DND-41 (cell line): ENCODE measurements at regions not wholly inside any gene's neighbourhood (a gene's known extent, or its start where the extent isn't known, plus 50 kb on each side); places are given as distances from the start of the nearest gene placed in this dataset.

Source experiments
- ATAC-seq: fragments of 200-7000 bp; cut with Tn5 transposase; 3 replicates; pipeline ENCODE4 v1.9.1; 2021; ENCODE audit warnings: low read depth; ENCODE audit not compliant: insufficient read depth
- DNase-seq: peaks from one replicate; pipeline ENCODE4 v3.0.0-alpha.2; 2020
- H2AFZ ChIP-seq: 2 replicates; pipeline ENCODE4 v1.6.0; 2012; ENCODE audit warnings: low read depth, low read length
- H3K27ac ChIP-seq: 2 replicates; pipeline ENCODE4 v1.5.1; 2012; ENCODE audit warnings: low read length, inconsistent platforms
- H3K27me3 ChIP-seq: fragments of 200-600 bp; sonication (generic); 2 replicates; pipeline ENCODE4 v1.6.0; 2012; ENCODE audit warnings: low read length, mild to moderate bottlenecking, inconsistent platforms; ENCODE audit not compliant: insufficient read depth, poor library complexity
- H3K36me3 ChIP-seq: 2 replicates; pipeline ENCODE4 v1.5.1; 2012; ENCODE audit warnings: low read length, inconsistent platforms; ENCODE audit not compliant: insufficient read depth
- H3K4me1 ChIP-seq: 2 replicates; pipeline ENCODE4 v1.5.1; 2012; ENCODE audit warnings: mild to moderate bottlenecking, low read length; ENCODE audit not compliant: insufficient read depth
- H3K4me2 ChIP-seq: 2 replicates; pipeline ENCODE4 v1.6.0; 2012; ENCODE audit warnings: mild to moderate bottlenecking, moderate library complexity, low read length, inconsistent platforms; ENCODE audit not compliant: insufficient read depth
- H3K4me3 ChIP-seq, 2 experiments: fragments of 200-600 bp in 1 of 2; shearing (Covaris generic) in 1 of 2; 2 replicates each; pipeline ENCODE4 v1.5.1; 2012 to 2016; ENCODE audit warnings: inconsistent platforms in 2 of 2, low read length in 2 of 2, mild to moderate bottlenecking in 2 of 2, low read depth in 1 of 2, moderate library complexity in 1 of 2
- H3K79me2 ChIP-seq: 2 replicates; pipeline ENCODE4 v1.6.0; 2012; ENCODE audit warnings: low read length, inconsistent platforms; ENCODE audit not compliant: insufficient read depth
- H3K9ac ChIP-seq: 2 replicates; pipeline ENCODE4 v1.6.0; 2012; ENCODE audit warnings: low read depth, mild to moderate bottlenecking, inconsistent platforms, low read length, moderate library complexity
- H3K9me3 ChIP-seq: 2 replicates; pipeline ENCODE4 v1.5.1; 2012; ENCODE audit warnings: low read length, moderate library complexity, mild to moderate bottlenecking, inconsistent platforms; ENCODE audit not compliant: insufficient read depth, severe bottlenecking
- H4K20me1 ChIP-seq: 2 replicates; pipeline ENCODE4 v1.6.0; 2012; ENCODE audit warnings: low read length; ENCODE audit not compliant: insufficient read depth
- EZH2 ChIP-seq: IDR thresholded peaks from 3 replicates; pipeline ENCODE4 v1.6.1; 2012; ENCODE audit warnings: borderline replicate concordance, low read depth, mild to moderate bottlenecking, moderate library complexity, low read length, inconsistent platforms; ENCODE audit not compliant: severe bottlenecking
- TF ChIP-seq, protein P1 (sequence below): IDR thresholded peaks from 2 replicates; pipeline ENCODE4 v1.5.1; 2012; ENCODE audit warnings: borderline replicate concordance, low read length, moderate library complexity, mild to moderate bottlenecking; ENCODE audit not compliant: poor library complexity, severe bottlenecking; ENCODE audit errors: extremely low read depth

DNA sequence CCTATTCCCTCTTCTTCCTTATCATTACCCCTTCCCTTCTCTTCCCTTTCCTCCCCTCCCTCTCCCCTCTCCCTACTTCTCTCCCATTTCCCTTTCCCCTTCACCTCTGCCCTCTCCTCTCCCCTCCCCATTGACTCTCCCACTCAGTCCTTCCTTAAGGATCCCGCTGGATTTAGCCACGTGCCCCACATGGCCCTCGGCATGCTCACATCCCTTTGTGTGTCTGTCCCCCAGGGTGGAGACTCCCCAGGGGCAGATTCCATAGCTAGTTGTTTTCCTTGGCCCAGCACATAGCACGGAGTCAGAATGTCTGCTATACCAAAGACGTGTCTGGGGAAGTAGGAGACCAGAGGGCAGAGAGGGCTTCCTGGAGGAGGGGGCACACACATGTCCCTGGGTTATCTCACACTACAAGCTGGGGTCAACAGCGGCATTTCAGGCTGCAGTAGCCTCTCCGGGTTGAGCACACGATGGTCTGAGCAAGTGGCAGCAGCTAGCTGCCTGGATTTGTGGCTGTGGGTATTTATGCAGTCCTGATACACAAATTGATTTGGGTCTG is 487.0 kb downstream of the TBC1D22A start:
- Histone ChIP-seq H2AFZ (no peak overlapping the region), H3K27ac (no peak overlapping the region), H3K4me3 (no peak overlapping the region), H3K79me2 (no peaks in the 10 kb centered on the region), H3K4me2 (no peak overlapping the region), H3K4me1 (no peaks in the 10 kb centered on the region), H3K36me3 (no peaks in the 10 kb centered on the region), H3K9ac (no peak overlapping the region), H4K20me1 (no peaks in the 10 kb centered on the region; the same call in 1 of the 2 replicates), H3K27me3 (peaks cover 1% of the 10 kb centered on the region), H3K9me3 (peaks cover 5% of the 10 kb centered on the region)
- ATAC-seq = no peak
- no peak for DNase-seq
- TF ChIP-seq EZH2 = no peak
- TF ChIP-seq, protein P1, sequence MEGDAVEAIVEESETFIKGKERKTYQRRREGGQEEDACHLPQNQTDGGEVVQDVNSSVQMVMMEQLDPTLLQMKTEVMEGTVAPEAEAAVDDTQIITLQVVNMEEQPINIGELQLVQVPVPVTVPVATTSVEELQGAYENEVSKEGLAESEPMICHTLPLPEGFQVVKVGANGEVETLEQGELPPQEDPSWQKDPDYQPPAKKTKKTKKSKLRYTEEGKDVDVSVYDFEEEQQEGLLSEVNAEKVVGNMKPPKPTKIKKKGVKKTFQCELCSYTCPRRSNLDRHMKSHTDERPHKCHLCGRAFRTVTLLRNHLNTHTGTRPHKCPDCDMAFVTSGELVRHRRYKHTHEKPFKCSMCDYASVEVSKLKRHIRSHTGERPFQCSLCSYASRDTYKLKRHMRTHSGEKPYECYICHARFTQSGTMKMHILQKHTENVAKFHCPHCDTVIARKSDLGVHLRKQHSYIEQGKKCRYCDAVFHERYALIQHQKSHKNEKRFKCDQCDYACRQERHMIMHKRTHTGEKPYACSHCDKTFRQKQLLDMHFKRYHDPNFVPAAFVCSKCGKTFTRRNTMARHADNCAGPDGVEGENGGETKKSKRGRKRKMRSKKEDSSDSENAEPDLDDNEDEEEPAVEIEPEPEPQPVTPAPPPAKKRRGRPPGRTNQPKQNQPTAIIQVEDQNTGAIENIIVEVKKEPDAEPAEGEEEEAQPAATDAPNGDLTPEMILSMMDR = no peak

DNA sequence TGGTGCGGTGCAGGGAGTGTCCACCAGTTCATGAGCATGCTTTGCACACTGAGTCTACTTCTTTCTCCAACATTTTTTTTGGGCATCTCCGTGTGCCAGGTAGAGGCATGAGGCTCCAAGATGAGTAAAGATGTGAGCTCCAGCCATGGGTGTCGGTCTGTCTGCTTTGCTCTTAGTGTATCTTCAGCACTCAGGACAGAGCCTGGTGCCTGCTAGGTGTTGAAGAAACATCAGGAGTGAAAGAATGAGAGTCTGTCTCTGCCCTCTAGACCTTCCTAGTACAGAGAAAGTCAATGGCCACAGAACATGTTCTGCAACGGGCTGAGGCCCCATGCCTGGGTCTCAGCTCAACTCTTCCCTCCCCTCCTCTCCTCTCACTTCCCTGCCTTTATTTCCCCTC is 486.5 kb downstream of the TBC1D22A start:
- peaks cover 5% of the 10 kb centered on the region for H3K9me3 ChIP-seq
- H3K9ac ChIP-seq = no peak overlapping the region

DNA sequence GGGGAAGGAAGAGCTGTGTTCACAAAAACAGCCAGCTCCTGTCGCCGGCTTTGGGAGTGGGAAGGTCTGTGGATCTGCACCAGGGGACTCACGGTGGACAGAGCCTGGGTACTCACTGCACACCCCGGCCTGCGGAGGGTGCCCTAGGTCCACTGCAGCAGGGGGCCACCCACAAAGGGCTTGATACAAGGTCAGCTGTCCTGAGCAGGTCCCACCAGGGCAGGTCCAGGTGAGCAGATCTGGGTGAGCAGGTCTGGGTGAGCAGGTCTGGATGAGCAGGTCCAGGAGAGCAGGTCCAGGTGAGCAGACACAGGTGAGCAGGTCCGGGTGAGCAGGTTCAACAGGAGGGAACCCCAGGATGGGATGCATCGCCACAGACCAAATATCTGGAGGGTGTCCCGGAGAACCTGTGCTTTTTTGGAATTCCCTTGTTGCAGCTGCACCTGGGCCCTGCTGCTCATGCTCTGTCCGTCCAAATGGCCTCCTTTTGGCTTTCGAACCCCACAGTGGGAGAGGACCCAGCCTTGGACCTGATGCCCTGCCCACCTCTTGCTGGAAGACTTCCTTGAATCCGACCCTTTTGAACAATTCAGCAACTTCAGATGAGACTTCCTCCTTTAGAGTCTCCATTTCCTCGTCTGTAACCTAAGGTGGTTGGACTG is 485.3 kb downstream of the TBC1D22A start:
- TF ChIP-seq, protein P1 = no peak
- no peak for TF ChIP-seq EZH2
- no peak for DNase-seq
- no peaks in the 10 kb centered on the region for H3K36me3 ChIP-seq

More for the DNA sequence above, 486.5 kb downstream of the TBC1D22A start:
- Histone ChIP-seq H4K20me1 (no peaks in the 10 kb centered on the region; the same call in 1 of the 2 replicates), H3K4me1 (no peaks in the 10 kb centered on the region), H3K27me3 (peaks cover 6% of the 10 kb centered on the region), H3K4me2 (no peak overlapping the region), H3K79me2 (no peaks in the 10 kb centered on the region), H3K27ac (no peak overlapping the region), H2AFZ (no peak overlapping the region), H3K4me3 (no peak overlapping the region), H3K36me3 (no peaks in the 10 kb centered on the region)
- TF ChIP-seq, protein P1 = no peak
- no peak for TF ChIP-seq EZH2
- ATAC-seq (no peak), DNase-seq (no peak)

More for the DNA sequence above, 485.3 kb downstream of the TBC1D22A start:
- Histone ChIP-seq H3K27ac (no peak overlapping the region), H3K9ac (no peak overlapping the region), H3K79me2 (no peaks in the 10 kb centered on the region), H3K4me1 (no peaks in the 10 kb centered on the region), H3K9me3 (peaks cover 5% of the 10 kb centered on the region), H3K4me2 (no peak overlapping the region), H2AFZ (no peak overlapping the region), H3K27me3 (peaks cover 7% of the 10 kb centered on the region), H4K20me1 (no peaks in the 10 kb centered on the region; the same call in 1 of the 2 replicates), H3K4me3 (no peak overlapping the region)
- no peak for ATAC-seq
